SHP77 (cell line): ENCODE measurements at regions not wholly inside any gene's neighbourhood (a gene's known extent, or its start where the extent isn't known, plus 50 kb on each side); places are given as distances from the start of the nearest gene placed in this dataset.
"Not testable (repeated sequence)": the region's sequence is repeated elsewhere in the genome, so short reads cannot be mapped to it uniquely, and the experiment has no call there.

Experiments
- DNase-seq, 2 experiments: peaks; one replicate each; lab custom pipeline; 2025; lab: John Stamatoyannopoulos, UW

GRCh38 chr10:28733245-28733644 lies 55.9 kb downstream of the BAMBI start:
- no peak for DNase-seq

GRCh38 chr10:28733647-28734046 lies 56.3 kb downstream of the BAMBI start:
- DNase-seq = no peak

GRCh38 chr10:28734938-28735759 lies 57.8 kb downstream of the BAMBI start:
- DNase-seq = no peak

- no peak for DNase-seq
These were observed 59.8 kb downstream of the BAMBI start for GRCh38 chr10:28737096-28737495.

- no peak for DNase-seq
These were observed 60.9 kb downstream of the BAMBI start for GRCh38 chr10:28738200-28738599.

GRCh38 chr10:28743576-28743975 lies 66.3 kb downstream of the BAMBI start:
- no peak for DNase-seq

GRCh38 chr10:28744069-28744768 lies 66.9 kb downstream of the BAMBI start:
- DNase-seq = no peak

GRCh38 chr10:28754930-28755718 lies 77.8 kb downstream of the BAMBI start:
- DNase-seq = no peak

- no peak for DNase-seq
These were observed 83.9 kb downstream of the BAMBI start for GRCh38 chr10:28761084-28761846.

GRCh38 chr10:28763471-28764170 lies 86.3 kb downstream of the BAMBI start:
- DNase-seq = no peak

- no peak for DNase-seq
These were observed 88.3 kb downstream of the BAMBI start for GRCh38 chr10:28765641-28766040.

GRCh38 chr10:28768227-28768626 lies 90.9 kb downstream of the BAMBI start:
- DNase-seq = no peak

- no peak for DNase-seq
These were observed 91.8 kb downstream of the BAMBI start for GRCh38 chr10:28769091-28769604.

GRCh38 chr10:28771580-28772090 lies 94.3 kb downstream of the BAMBI start:
- DNase-seq = not testable (repeated sequence)

- DNase-seq = peak; percentile 22 to 24
These were observed 97.0 kb downstream of the BAMBI start for GRCh38 chr10:28774051-28774995.

GRCh38 chr10:28775773-28776172 lies 98.5 kb downstream of the BAMBI start:
- DNase-seq = no peak

GRCh38 chr10:28776519-28776918 lies 99.2 kb downstream of the BAMBI start:
- DNase-seq = no peak

GRCh38 chr10:28777911-28778310 lies 100.6 kb downstream of the BAMBI start:
- no peak for DNase-seq

- no peak for DNase-seq
These were observed 101.2 kb downstream of the BAMBI start for GRCh38 chr10:28778524-28778923.

- DNase-seq = no peak
These were observed 104.0 kb downstream of the BAMBI start for GRCh38 chr10:28781296-28781695.
